GM12891 (cell line): ENCODE measurements at regions not wholly inside any gene's neighbourhood (a gene's known extent, or its start where the extent isn't known, plus 50 kb on each side); places are given as distances from the start of the nearest gene placed in this dataset.

Experiments used
- DNase-seq: peaks from one replicate; pipeline ENCODE4 v3.0.0; 2011; ENCODE audit warnings: low spot score; ENCODE audit not compliant: insufficient read length
- FAIRE-seq: peaks from 2 replicates; lab custom pipeline; 2011; peaks lifted over from hg19 to GRCh38; lab: Jason Lieb, UNC
- PAX5 ChIP-seq: IDR thresholded peaks from 2 replicates; pipeline ENCODE4 v1.6.1; 2011; ENCODE audit warnings: low read length, moderate library complexity, mild to moderate bottlenecking; ENCODE audit not compliant: insufficient read depth, severe bottlenecking
- POLR2A ChIP-seq: IDR thresholded peaks from 2 replicates; pipeline ENCODE4 v1.6.1; 2011; ENCODE audit warnings: low read depth, low read length, control low read depth
- POLR2AphosphoS5 ChIP-seq: IDR thresholded peaks from 2 replicates; pipeline ENCODE4 v1.6.1; 2011; ENCODE audit warnings: low read depth, low read length, control low read depth
- POU2F2 ChIP-seq: IDR thresholded peaks from 2 replicates; pipeline ENCODE4 v1.6.1; 2011; ENCODE audit warnings: low read depth, mild to moderate bottlenecking, control low read depth, low read length, moderate library complexity
- SPI1 ChIP-seq: IDR thresholded peaks from 2 replicates; pipeline ENCODE4 v1.6.1; 2011; ENCODE audit warnings: low read depth, low read length, control low read depth
- TAF1 ChIP-seq: IDR thresholded peaks from 2 replicates; pipeline ENCODE4 v1.6.1; 2011; ENCODE audit warnings: low read depth, low read length, control low read depth

GRCh38 chr2:18723219-18723618, 133.8 kb upstream of the NT5C1B start:
- TF ChIP-seq SPI1 (no peak), TAF1 (no peak), PAX5 (no peak), POU2F2 (no peak), POLR2AphosphoS5 (no peak), POLR2A (no peak)
- FAIRE-seq (no peak), DNase-seq (no peak)

GRCh38 chr2:18722101-18722500, 132.7 kb upstream of the NT5C1B start:
- DNase-seq (no peak), FAIRE-seq (no peak)
- no peak for TF ChIP-seq SPI1
- TF ChIP-seq PAX5 = no peak
- TF ChIP-seq POLR2A = no peak
- TF ChIP-seq POU2F2 = no peak
- no peak for TF ChIP-seq TAF1
- TF ChIP-seq POLR2AphosphoS5 = no peak

- no peak for DNase-seq
- no peak for FAIRE-seq
Measured at GRCh38 chr2:18721038-18721922, 131.9 kb upstream of the NT5C1B start.

GRCh38 chr2:18719978-18720775, 130.8 kb upstream of the NT5C1B start:
- TF ChIP-seq SPI1 (no peak), PAX5 (no peak), POLR2AphosphoS5 (no peak), POLR2A (no peak), POU2F2 (no peak), TAF1 (no peak)
- FAIRE-seq (no peak), DNase-seq (no peak)

More at GRCh38 chr2:18721038-18721922, 131.9 kb upstream of the NT5C1B start:
- TF ChIP-seq SPI1 (no peak), POLR2A (no peak), TAF1 (no peak), POLR2AphosphoS5 (no peak), POU2F2 (no peak), PAX5 (no peak)

- TF ChIP-seq TAF1 (no peak), SPI1 (no peak), PAX5 (no peak), POLR2A (no peak), POLR2AphosphoS5 (no peak), POU2F2 (no peak)
- FAIRE-seq = no peak
- DNase-seq = no peak
Measured at GRCh38 chr2:18708203-18708715, 118.9 kb upstream of the NT5C1B start.

GRCh38 chr2:18706001-18706400, 116.6 kb upstream of the NT5C1B start:
- no peak for TF ChIP-seq POLR2AphosphoS5
- no peak for TF ChIP-seq SPI1
- no peak for TF ChIP-seq POLR2A
- no peak for TF ChIP-seq TAF1
- TF ChIP-seq PAX5 = no peak
- no peak for TF ChIP-seq POU2F2
- FAIRE-seq (no peak), DNase-seq (no peak)

- no peak for DNase-seq
- no peak for FAIRE-seq
- TF ChIP-seq POLR2A = no peak
- no peak for TF ChIP-seq SPI1
- no peak for TF ChIP-seq TAF1
- TF ChIP-seq PAX5 = no peak
Measured at GRCh38 chr2:18704276-18704675, 114.9 kb upstream of the NT5C1B start.

- no peak for DNase-seq
- no peak for FAIRE-seq
- TF ChIP-seq TAF1 (no peak), PAX5 (no peak), POLR2A (no peak), POLR2AphosphoS5 (no peak), POU2F2 (no peak), SPI1 (no peak)
Measured at GRCh38 chr2:18703555-18703954, 114.2 kb upstream of the NT5C1B start.

GRCh38 chr2:18701981-18702380, 112.6 kb upstream of the NT5C1B start:
- no peak for TF ChIP-seq PAX5
- FAIRE-seq = no peak
- no peak for DNase-seq
